ENCODE measurements at regions not wholly inside any gene's neighbourhood (a gene's known extent, or its start where the extent isn't known, plus 50 kb on each side); places are given as distances from the start of the nearest gene placed in this dataset.

- in situ Hi-C loops (cut with MboI; ENCODE audit: low pct_unique_long_range_greater_than_20kb, low sequenced_read_pairs, unreplicated experiment): no loop called here
- no peak for DNase-seq (ENCODE audit: low spot score)
Observed at GRCh38 chr17:69960755-69961154, 114.3 kb upstream of the KCNJ16 start.

GRCh38 chr17:69961501-69962145 lies 113.4 kb upstream of the KCNJ16 start:
- TF ChIP-seq CTCF (IDR thresholded peaks at IDR 0.05; ENCODE audit: extremely low read depth, insufficient read depth, missing control alignments): no peak
- DNase-seq (ENCODE audit: low spot score): no peak
- in situ Hi-C loops (cut with MboI; ENCODE audit: low pct_unique_long_range_greater_than_20kb, low sequenced_read_pairs, unreplicated experiment): no loop called here

More at GRCh38 chr17:69960755-69961154, 114.3 kb upstream of the KCNJ16 start:
- TF ChIP-seq CTCF (IDR thresholded peaks at IDR 0.05; ENCODE audit: extremely low read depth, insufficient read depth, missing control alignments): no peak

GRCh38 chr17:69962436-69962995 lies 112.5 kb upstream of the KCNJ16 start:
- DNase-seq (ENCODE audit: low spot score): no peak
- TF ChIP-seq CTCF (IDR thresholded peaks at IDR 0.05; ENCODE audit: extremely low read depth, insufficient read depth, missing control alignments): no peak
- in situ Hi-C loops (cut with MboI; ENCODE audit: low pct_unique_long_range_greater_than_20kb, low sequenced_read_pairs, unreplicated experiment): no loop called here

- DNase-seq (ENCODE audit: low spot score): no peak
- no peak for TF ChIP-seq CTCF (IDR thresholded peaks at IDR 0.05; ENCODE audit: extremely low read depth, insufficient read depth, missing control alignments)
- in situ Hi-C loops (cut with MboI; ENCODE audit: low pct_unique_long_range_greater_than_20kb, low sequenced_read_pairs, unreplicated experiment): no loop called here
Observed at GRCh38 chr17:69967910-69968411, 107.1 kb upstream of the KCNJ16 start.

DNA sequence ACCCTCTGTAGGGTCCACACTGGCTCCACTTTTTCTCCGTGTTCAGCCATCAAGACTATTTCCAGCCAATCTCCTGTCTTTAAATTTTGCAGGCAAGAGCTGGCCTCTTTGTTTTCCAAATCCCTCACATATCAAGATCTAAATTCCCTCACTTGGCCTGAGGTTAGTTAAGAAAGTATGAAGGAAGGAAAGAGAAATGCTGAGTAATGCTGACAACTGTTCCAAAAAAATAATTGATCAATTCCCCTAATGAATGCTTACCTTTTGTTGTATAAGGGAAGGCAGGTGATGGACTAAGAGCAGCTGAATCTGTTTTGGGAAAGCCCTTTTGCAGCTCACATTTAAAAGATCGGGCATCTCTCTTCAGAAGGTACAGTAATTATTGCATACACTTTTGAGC lies 105.1 kb upstream of the KCNJ16 start:
- no peak for DNase-seq (ENCODE audit: low spot score)
- in situ Hi-C loops (cut with MboI; ENCODE audit: low pct_unique_long_range_greater_than_20kb, low sequenced_read_pairs, unreplicated experiment): no loop called here

GRCh38 chr17:69972251-69972650 lies 102.8 kb upstream of the KCNJ16 start:
- no peak for DNase-seq (ENCODE audit: low spot score)
- no peak for TF ChIP-seq CTCF (IDR thresholded peaks at IDR 0.05; ENCODE audit: extremely low read depth, insufficient read depth, missing control alignments)
- in situ Hi-C loops (cut with MboI; ENCODE audit: low pct_unique_long_range_greater_than_20kb, low sequenced_read_pairs, unreplicated experiment): no loop called here

More for the DNA sequence above, 105.1 kb upstream of the KCNJ16 start:
- TF ChIP-seq CTCF (IDR thresholded peaks at IDR 0.05; ENCODE audit: extremely low read depth, insufficient read depth, missing control alignments): no peak
